ENCODE measurements at regions not wholly inside any gene's neighbourhood (a gene's known extent, or its start where the extent isn't known, plus 50 kb on each side); places are given as distances from the start of the nearest gene placed in this dataset.
"Not testable (repeated sequence)": the region's sequence is repeated elsewhere in the genome, so short reads cannot be mapped to it uniquely, and the experiment has no call there.

GRCh38 chr10:9399275-9399983 is 1344.9 kb downstream of the GATA3 start:
- DNase-seq (ENCODE audit: extremely low read depth in 1 of 2, low read depth in 1 of 2), result no peak

- not testable (repeated sequence) for DNase-seq (ENCODE audit: extremely low read depth in 1 of 2, low read depth in 1 of 2)
These were observed 1347.6 kb downstream of the GATA3 start for GRCh38 chr10:9402067-9402466.

GRCh38 chr10:9402507-9403195 is 1348.2 kb downstream of the GATA3 start:
- DNase-seq (ENCODE audit: extremely low read depth in 1 of 2, low read depth in 1 of 2), result not testable (repeated sequence)

- DNase-seq (ENCODE audit: extremely low read depth in 1 of 2, low read depth in 1 of 2), result not testable (repeated sequence)
These were observed 1352.7 kb downstream of the GATA3 start for GRCh38 chr10:9407201-9407600.

- DNase-seq (ENCODE audit: extremely low read depth in 1 of 2, low read depth in 1 of 2), result no peak
These were observed 1361.8 kb downstream of the GATA3 start for GRCh38 chr10:9416331-9416730.

- no peak for DNase-seq (ENCODE audit: extremely low read depth in 1 of 2, low read depth in 1 of 2)
These were observed 1365.3 kb downstream of the GATA3 start for GRCh38 chr10:9419757-9420156.

GRCh38 chr10:9427209-9427608 is 1372.7 kb downstream of the GATA3 start:
- no peak for DNase-seq (ENCODE audit: extremely low read depth in 1 of 2, low read depth in 1 of 2)

GRCh38 chr10:9437131-9437530 is 1382.6 kb downstream of the GATA3 start:
- DNase-seq (ENCODE audit: extremely low read depth in 1 of 2, low read depth in 1 of 2), result no peak

- no peak for DNase-seq (ENCODE audit: extremely low read depth in 1 of 2, low read depth in 1 of 2)
These were observed 1389.3 kb downstream of the GATA3 start for GRCh38 chr10:9443758-9444157.

GRCh38 chr10:9449530-9449929 is 1395.0 kb downstream of the GATA3 start:
- no peak for DNase-seq (ENCODE audit: extremely low read depth in 1 of 2, low read depth in 1 of 2)

- no peak for DNase-seq (ENCODE audit: extremely low read depth in 1 of 2, low read depth in 1 of 2)
These were observed 1396.3 kb downstream of the GATA3 start for GRCh38 chr10:9450801-9451200.

GRCh38 chr10:9451211-9451773 is 1396.8 kb downstream of the GATA3 start:
- no peak for DNase-seq (ENCODE audit: extremely low read depth in 1 of 2, low read depth in 1 of 2)

- no peak for DNase-seq (ENCODE audit: extremely low read depth in 1 of 2, low read depth in 1 of 2)
These were observed 1397.6 kb downstream of the GATA3 start for GRCh38 chr10:9452056-9452455.

- not testable (repeated sequence) for DNase-seq (ENCODE audit: extremely low read depth in 1 of 2, low read depth in 1 of 2)
These were observed 1399.4 kb downstream of the GATA3 start for GRCh38 chr10:9453871-9454270.

- DNase-seq (ENCODE audit: extremely low read depth in 1 of 2, low read depth in 1 of 2), result no peak
These were observed 1415.2 kb downstream of the GATA3 start for GRCh38 chr10:9469663-9470205.

- no peak for DNase-seq (ENCODE audit: extremely low read depth in 1 of 2, low read depth in 1 of 2)
These were observed 1416.1 kb downstream of the GATA3 start for GRCh38 chr10:9470581-9470980.

- DNase-seq (ENCODE audit: extremely low read depth in 1 of 2, low read depth in 1 of 2), result no peak
These were observed 1447.5 kb downstream of the GATA3 start for GRCh38 chr10:9501944-9502343.

- no peak for DNase-seq (ENCODE audit: extremely low read depth in 1 of 2, low read depth in 1 of 2)
These were observed 1449.7 kb downstream of the GATA3 start for GRCh38 chr10:9504227-9504626.

- DNase-seq (ENCODE audit: extremely low read depth in 1 of 2, low read depth in 1 of 2), result no peak
These were observed 1451.1 kb downstream of the GATA3 start for GRCh38 chr10:9505546-9505945.

GRCh38 chr10:9508606-9509005 is 1454.1 kb downstream of the GATA3 start:
- DNase-seq (ENCODE audit: extremely low read depth in 1 of 2, low read depth in 1 of 2), result no peak

- no peak for DNase-seq (ENCODE audit: extremely low read depth in 1 of 2, low read depth in 1 of 2)
These were observed 1456.1 kb downstream of the GATA3 start for GRCh38 chr10:9510626-9511025.

GRCh38 chr10:9515922-9516321 is 1461.4 kb downstream of the GATA3 start:
- no peak for DNase-seq (ENCODE audit: extremely low read depth in 1 of 2, low read depth in 1 of 2)

Measured in stimulated activated CD8-positive, alpha-beta memory T cell treated with anti-CD3 and anti-CD28 coated beads, Interleukin-7, amount 100 ng/mL, for 48 hours (primary cell).